ENCODE measurements at regions not wholly inside any gene's neighbourhood (a gene's known extent, or its start where the extent isn't known, plus 50 kb on each side); places are given as distances from the start of the nearest gene placed in this dataset.

GRCh38 chr21:37971390-37971950 lies 55.2 kb upstream of the KCNJ6 start:
- peaks cover 37% of the 10 kb centered on the region for H3K27me3 Mint-ChIP-seq
- no peaks in the 10 kb centered on the region for H3K9me3 Mint-ChIP-seq
- H3K27ac Mint-ChIP-seq, result no peak overlapping the region
- TF ChIP-seq CTCF (IDR thresholded peaks at IDR 0.05), result no peak
- H3K4me1 ChIP-seq (ENCODE audit: insufficient read depth, low read length), result no peaks in the 10 kb centered on the region
- peaks cover 0 to 2% of the 10 kb centered on the region in 2 experiments for H3K27me3 ChIP-seq (ENCODE audit: control insufficient read depth in 1 of 2, insufficient read depth in 2 of 2, low read length in 2 of 2)
- H3K36me3 ChIP-seq (ENCODE audit: insufficient read depth, low read length), result no peaks in the 10 kb centered on the region
- H3K9me3 ChIP-seq (ENCODE audit: control insufficient read depth in 1 of 2, insufficient read depth in 1 of 2, low read length in 2 of 2), result no peaks in the 10 kb centered on the region
- ChIA-PET POLR2A (no interaction called here), CTCF (no interaction called here)
- no peak overlapping the region for H3K4me3 Mint-ChIP-seq
- intact Hi-C loops (cut with DNase I, micrococcal nuclease), result no loop called here
- no peak for ATAC-seq (ENCODE audit: poor library complexity)
- no peak overlapping the region for H3K4me3 ChIP-seq (ENCODE audit: low read length)
- H3K36me3 Mint-ChIP-seq (ENCODE audit: low read depth), result no peaks in the 10 kb centered on the region
- no peak for DNase-seq
- no peak overlapping the region for H3K27ac ChIP-seq (ENCODE audit: low read depth in 1 of 2, low read length in 2 of 2)
- H3K4me1 Mint-ChIP-seq (ENCODE audit: low read depth), result no peaks in the 10 kb centered on the region

- Mint-ChIP-seq H3K4me3 (no peak overlapping the region), H3K4me1 (ENCODE audit: low read depth) (no peaks in the 10 kb centered on the region), H3K27me3 (peaks cover 28% of the 10 kb centered on the region), H3K27ac (no peak overlapping the region), H3K36me3 (ENCODE audit: low read depth) (no peaks in the 10 kb centered on the region), H3K9me3 (no peaks in the 10 kb centered on the region)
- no peak overlapping the region for H3K27ac ChIP-seq (ENCODE audit: low read depth in 1 of 2, low read length in 2 of 2)
- CTCF ChIA-PET, result interaction anchor here (1.4 kb wide), 1 partner anchor 13 kb away, joined by 3 read pairs; no protein-coding TSS in a partner anchor
- ATAC-seq (ENCODE audit: poor library complexity) (no peak), DNase-seq (no peak)
- POLR2A ChIA-PET, result no interaction called here
- no peaks in the 10 kb centered on the region for H3K36me3 ChIP-seq (ENCODE audit: insufficient read depth, low read length)
- no peak overlapping the region for H3K4me3 ChIP-seq (ENCODE audit: low read length)
- TF ChIP-seq CTCF (IDR thresholded peaks at IDR 0.05), result no peak
- no peaks in the 10 kb centered on the region for H3K9me3 ChIP-seq (ENCODE audit: control insufficient read depth in 1 of 2, insufficient read depth in 1 of 2, low read length in 2 of 2)
- intact Hi-C loops (cut with DNase I, micrococcal nuclease), result no loop called here
- no peaks in the 10 kb centered on the region for H3K4me1 ChIP-seq (ENCODE audit: insufficient read depth, low read length)
- H3K27me3 ChIP-seq (ENCODE audit: control insufficient read depth in 1 of 2, insufficient read depth in 2 of 2, low read length in 2 of 2), result peaks cover 0 to 2% of the 10 kb centered on the region in 2 experiments
Observed at GRCh38 chr21:37974081-37974480, 57.8 kb upstream of the KCNJ6 start.

- CTCF ChIA-PET, result interaction anchor here (0.6 kb wide), 1 partner anchor 45 kb away, joined by 3 read pairs; no protein-coding TSS in a partner anchor
- no peak overlapping the region for H3K4me3 Mint-ChIP-seq
- Histone ChIP-seq H3K9me3 (ENCODE audit: control insufficient read depth in 1 of 2, insufficient read depth in 1 of 2, low read length in 2 of 2) (peaks cover 0 to 5% of the 10 kb centered on the region in 2 experiments), H3K27me3 (ENCODE audit: control insufficient read depth in 1 of 2, insufficient read depth in 2 of 2, low read length in 2 of 2) (peaks cover 0 to 5% of the 10 kb centered on the region in 2 experiments), H3K27ac (ENCODE audit: low read depth in 1 of 2, low read length in 2 of 2) (no peak overlapping the region), H3K4me1 (ENCODE audit: insufficient read depth, low read length) (no peaks in the 10 kb centered on the region), H3K36me3 (ENCODE audit: insufficient read depth, low read length) (no peaks in the 10 kb centered on the region), H3K4me3 (ENCODE audit: low read length) (no peak overlapping the region)
- POLR2A ChIA-PET, result no interaction called here
- H3K27ac Mint-ChIP-seq, result no peak overlapping the region
- H3K27me3 Mint-ChIP-seq, result peaks cover 5% of the 10 kb centered on the region
- intact Hi-C loops (cut with DNase I, micrococcal nuclease), result no loop called here
- no peaks in the 10 kb centered on the region for H3K4me1 Mint-ChIP-seq (ENCODE audit: low read depth)
- H3K36me3 Mint-ChIP-seq (ENCODE audit: low read depth), result no peaks in the 10 kb centered on the region
- no peak for TF ChIP-seq CTCF (IDR thresholded peaks at IDR 0.05)
- DNase-seq (no peak), ATAC-seq (ENCODE audit: poor library complexity) (no peak)
- no peaks in the 10 kb centered on the region for H3K9me3 Mint-ChIP-seq
Observed at GRCh38 chr21:37982496-37983318, 66.5 kb upstream of the KCNJ6 start.

All from CD4-positive, alpha-beta T cell (primary cell).